ENCODE measurements at regions not wholly inside any gene's neighbourhood (a gene's known extent, or its start where the extent isn't known, plus 50 kb on each side); places are given as distances from the start of the nearest gene placed in this dataset.

GRCh38 chr5:57839025-57839424, 356.4 kb upstream of the ACTBL2 start:
- TF ChIP-seq CTCF (IDR thresholded peaks at IDR 0.05; ENCODE audit: borderline replicate concordance, extremely low read depth, low read length, poor library complexity, severe bottlenecking) (no peak), EZH2 (IDR thresholded peaks at IDR 0.05; ENCODE audit: borderline replicate concordance, low read depth, low read length, severe bottlenecking) (no peak)
